Transverse colon (tissue), 4 donors: ENCODE measurements at regions not wholly inside any gene's neighbourhood (a gene's known extent, or its start where the extent isn't known, plus 50 kb on each side); places are given as distances from the start of the nearest gene placed in this dataset.

Source experiments
- DNase-seq: peaks from one replicate; pipeline ENCODE4 v3.0.0-alpha.2; 2019
- H3K27ac ChIP-seq, 4 donors: fragments of 200-600 bp; sonication (generic); 2 replicates each; pipeline ENCODE4 v1.5.1; 2016 to 2018; ENCODE audit warnings: inconsistent platforms in 4 of 4
- H3K27me3 ChIP-seq: fragments of 200-600 bp; sonication (generic); 2 replicates; pipeline ENCODE4 v1.5.1; 2017; ENCODE audit warnings: inconsistent platforms
- H3K36me3 ChIP-seq, 4 donors: fragments of 200-600 bp; sonication (generic); 2 replicates each; pipeline ENCODE4 v1.5.1; 2017 to 2019; ENCODE audit warnings: inconsistent platforms in 4 of 4
- H3K4me1 ChIP-seq, 4 donors: fragments of 200-600 bp; sonication (generic); 2 replicates each; pipeline ENCODE4 v1.5.1; 2017 to 2020; ENCODE audit warnings: inconsistent platforms in 4 of 4
- H3K4me3 ChIP-seq, 4 donors: fragments of 200-600 bp; sonication (generic); 1 replicate in 1 of 4; 2 replicates in 3 of 4; pipeline versions ENCODE4 v1.5.1 to v1.6.1; 2017 to 2019; ENCODE audit warnings: inconsistent platforms in 4 of 4
- H3K9me3 ChIP-seq, 2 donors: fragments of 200-600 bp; sonication (generic); 2 replicates each; pipeline ENCODE4 v1.5.1; 2017 to 2019; ENCODE audit warnings: inconsistent platforms in 2 of 2
- EP300 ChIP-seq: sonication (generic); formaldehyde crosslinking; IDR thresholded peaks from one replicate; pipeline ENCODE4 v1.6.1; 2017; ENCODE audit warnings: antibody characterized with exemption, low read depth
- POLR2A ChIP-seq: fragments of 450-650 bp; IDR thresholded peaks from one replicate; pipeline ENCODE4 v1.6.1; 2016; ENCODE audit warnings: antibody characterized with exemption, mild to moderate bottlenecking, moderate library complexity
- POLR2AphosphoS5 ChIP-seq, 3 donors: sonication (generic); formaldehyde crosslinking; IDR thresholded peaks; one replicate each; pipeline ENCODE4 v1.6.1; 2016; ENCODE audit warnings: antibody characterized with exemption in 3 of 3
- WGBS, 2 donors: methylation state at CpG; one replicate each; pipeline ENCODE4 v1.1.5; 2018; ENCODE audit warnings: low coverage in 1 of 2; 5-methylcytosine and 5-hydroxymethylcytosine counted together
- in situ Hi-C, 4 donors: fragments of 200-750 bp; cut with MboI; loops; one replicate each; pipeline versions ENCODE4 v1.15.0 to v1.15.1; 2017; ENCODE audit warnings: low sequenced_read_pairs in 3 of 4, low pct_ligation_motif_present in 1 of 4, low pct_unique_long_range_greater_than_20kb in 1 of 4
- intact Hi-C: fragments of 100-400 bp; cut with DNase I; formaldehyde crosslinking; loops from one replicate; pipeline ENCODE4 v1.15.1; 2023; ENCODE audit warnings: low total_unique reads
- TF ChIP-seq, protein P1 (sequence below), 5 experiments: fragments of 200-600 bp in 3 of 5; fragments of 450-650 bp in 2 of 5; sonication (generic) in 3 of 5; IDR thresholded peaks; 1 replicate in 2 of 5; 2 replicates in 3 of 5; pipeline ENCODE4 v1.5.1; 2016 to 2017; ENCODE audit warnings: antibody characterized with exemption in 5 of 5, inconsistent platforms in 3 of 5, mild to moderate bottlenecking in 2 of 5, moderate library complexity in 1 of 5

DNA sequence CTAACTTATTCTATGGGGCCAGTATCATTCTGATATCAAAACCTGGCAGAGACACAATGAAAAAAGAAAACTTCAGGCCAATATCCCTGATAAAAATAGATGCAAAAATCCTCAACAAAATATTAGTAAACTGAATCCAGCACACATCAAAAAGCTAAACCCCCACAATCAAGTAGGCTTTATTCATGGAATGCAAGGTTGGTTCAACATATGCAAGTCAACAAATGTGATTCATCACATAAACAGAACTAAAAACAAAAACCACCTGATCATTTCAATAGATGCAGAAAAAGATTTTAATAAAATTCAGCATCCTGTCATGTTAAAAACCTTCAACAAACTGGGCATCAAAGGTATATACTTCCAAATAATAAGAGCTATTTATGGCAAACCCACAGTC, 133.9 kb upstream of the SSTR4 start:
- in situ Hi-C loops = no loop called here
- H3K36me3 ChIP-seq = no peaks in the 10 kb centered on the region
- peaks cover 0 to 5% of the 10 kb centered on the region in 2 donors for H3K9me3 ChIP-seq
- H3K27me3 ChIP-seq = no peaks in the 10 kb centered on the region
- H3K27ac ChIP-seq = no peak overlapping the region
- no peak overlapping the region for H3K4me3 ChIP-seq
- intact Hi-C loops = no loop called here
- H3K4me1 ChIP-seq = no peaks in the 10 kb centered on the region
- no peak for DNase-seq
- no peak for TF ChIP-seq POLR2AphosphoS5 (IDR thresholded peaks at IDR 0.05)
- TF ChIP-seq EP300 = no peak
- TF ChIP-seq, protein P1, sequence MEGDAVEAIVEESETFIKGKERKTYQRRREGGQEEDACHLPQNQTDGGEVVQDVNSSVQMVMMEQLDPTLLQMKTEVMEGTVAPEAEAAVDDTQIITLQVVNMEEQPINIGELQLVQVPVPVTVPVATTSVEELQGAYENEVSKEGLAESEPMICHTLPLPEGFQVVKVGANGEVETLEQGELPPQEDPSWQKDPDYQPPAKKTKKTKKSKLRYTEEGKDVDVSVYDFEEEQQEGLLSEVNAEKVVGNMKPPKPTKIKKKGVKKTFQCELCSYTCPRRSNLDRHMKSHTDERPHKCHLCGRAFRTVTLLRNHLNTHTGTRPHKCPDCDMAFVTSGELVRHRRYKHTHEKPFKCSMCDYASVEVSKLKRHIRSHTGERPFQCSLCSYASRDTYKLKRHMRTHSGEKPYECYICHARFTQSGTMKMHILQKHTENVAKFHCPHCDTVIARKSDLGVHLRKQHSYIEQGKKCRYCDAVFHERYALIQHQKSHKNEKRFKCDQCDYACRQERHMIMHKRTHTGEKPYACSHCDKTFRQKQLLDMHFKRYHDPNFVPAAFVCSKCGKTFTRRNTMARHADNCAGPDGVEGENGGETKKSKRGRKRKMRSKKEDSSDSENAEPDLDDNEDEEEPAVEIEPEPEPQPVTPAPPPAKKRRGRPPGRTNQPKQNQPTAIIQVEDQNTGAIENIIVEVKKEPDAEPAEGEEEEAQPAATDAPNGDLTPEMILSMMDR (IDR thresholded peaks at IDR 0.05) = no peak
- no peak for TF ChIP-seq POLR2A

DNA sequence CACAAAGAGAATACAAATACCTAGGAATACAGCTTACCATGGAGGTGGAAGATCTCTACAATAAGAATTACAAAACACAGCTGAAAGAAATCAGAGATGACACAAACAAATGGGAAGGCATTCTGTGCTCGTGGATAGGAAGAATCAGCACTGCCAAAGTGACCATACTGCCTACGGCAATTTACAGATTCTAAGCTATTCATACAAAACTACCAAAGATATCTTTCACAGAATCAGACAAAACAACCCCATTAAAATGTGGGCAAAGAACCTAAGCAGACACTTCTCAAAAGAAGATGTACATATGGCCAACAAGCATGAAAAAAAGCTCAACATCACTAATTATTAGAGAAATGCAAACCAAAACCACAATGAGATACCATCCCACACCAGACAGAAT, 133.2 kb upstream of the SSTR4 start:
- H3K27me3 ChIP-seq = no peaks in the 10 kb centered on the region
- H3K4me1 ChIP-seq = no peaks in the 10 kb centered on the region
- 63 to 71% methylated on average over 2 of the region's 2 CpGs for WGBS, 2 donors
- in situ Hi-C loops = no loop called here
- H3K36me3 ChIP-seq = no peaks in the 10 kb centered on the region
- H3K4me3 ChIP-seq = no peak overlapping the region
- no peak overlapping the region for H3K27ac ChIP-seq
- intact Hi-C loops = no loop called here
- DNase-seq = no peak
- H3K9me3 ChIP-seq = peaks cover 0 to 5% of the 10 kb centered on the region in 2 donors
- TF ChIP-seq, protein P1 (IDR thresholded peaks at IDR 0.05) = no peak
- TF ChIP-seq EP300 (no peak), POLR2AphosphoS5 (IDR thresholded peaks at IDR 0.05) (no peak)

DNA sequence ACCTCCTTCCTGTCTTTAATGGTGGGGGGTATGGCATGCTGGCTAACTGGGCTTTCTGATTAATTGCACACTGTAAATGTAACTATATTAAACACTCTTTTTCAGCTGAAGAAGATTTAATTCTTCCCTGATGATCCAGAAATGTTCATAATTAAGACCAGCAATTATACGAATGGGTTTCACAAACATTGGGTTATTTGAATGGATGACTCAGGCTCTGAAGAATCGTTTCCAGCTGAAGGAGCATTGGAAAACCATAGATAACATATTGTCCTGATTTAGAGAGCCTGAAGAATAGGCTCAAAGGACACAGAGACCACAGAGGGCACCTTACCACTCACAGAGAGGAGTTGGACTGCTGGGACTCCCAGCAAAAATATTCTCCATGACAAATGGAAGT, 130.7 kb upstream of the SSTR4 start:
- DNase-seq = no peak
- TF ChIP-seq, protein P1 (IDR thresholded peaks at IDR 0.05) = no peak
- TF ChIP-seq POLR2AphosphoS5 (IDR thresholded peaks at IDR 0.05) (no peak), EP300 (no peak), POLR2A (no peak)
- intact Hi-C loops = no loop called here
- in situ Hi-C loops = no loop called here
- no peaks in the 10 kb centered on the region for H3K27me3 ChIP-seq
- H3K9me3 ChIP-seq = peaks cover 0 to 5% of the 10 kb centered on the region in 2 donors
- 54 to 71% methylated on average over 2 of the region's 2 CpGs for WGBS, 2 donors
- no peak overlapping the region for H3K27ac ChIP-seq
- H3K4me3 ChIP-seq = no peak overlapping the region
- H3K4me1 ChIP-seq = no peaks in the 10 kb centered on the region
- H3K36me3 ChIP-seq = no peaks in the 10 kb centered on the region

DNA sequence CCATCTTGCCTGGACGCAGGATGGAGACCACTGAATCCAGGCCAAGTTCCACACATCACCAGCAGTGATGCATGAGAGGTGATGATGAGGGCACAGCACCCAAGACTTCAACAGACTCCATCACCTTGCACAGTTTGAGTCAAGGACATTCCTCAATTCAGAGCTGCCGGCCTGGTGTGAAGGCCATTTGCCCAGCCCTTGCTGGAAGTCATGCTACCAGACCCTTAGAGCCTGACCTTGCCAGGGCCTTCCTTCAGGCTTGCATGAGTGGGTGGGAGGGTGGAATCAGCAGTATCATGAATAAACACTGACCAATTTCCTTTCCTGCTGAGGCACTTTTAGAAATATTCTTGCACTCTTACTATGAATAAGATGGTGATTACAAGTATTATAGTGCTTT, 130.2 kb upstream of the SSTR4 start:
- Histone ChIP-seq H3K27ac (no peak overlapping the region), H3K36me3 (no peaks in the 10 kb centered on the region), H3K4me1 (no peaks in the 10 kb centered on the region), H3K4me3 (no peak overlapping the region), H3K9me3 (peaks cover 0 to 5% of the 10 kb centered on the region in 2 donors), H3K27me3 (no peaks in the 10 kb centered on the region)
- intact Hi-C loops (no loop called here), in situ Hi-C loops (no loop called here)
- 50% methylated on average over 2 of the region's 2 CpGs; no CpG with 5 or more reads in 1 of the 2 donors for WGBS, 2 donors
- TF ChIP-seq POLR2A (no peak), EP300 (no peak), POLR2AphosphoS5 (IDR thresholded peaks at IDR 0.05) (no peak)
- TF ChIP-seq, protein P1 (IDR thresholded peaks at IDR 0.05) = no peak
- no peak for DNase-seq
